ENCODE measurements at regions not wholly inside any gene's neighbourhood (a gene's known extent, or its start where the extent isn't known, plus 50 kb on each side); places are given as distances from the start of the nearest gene placed in this dataset.

DNA sequence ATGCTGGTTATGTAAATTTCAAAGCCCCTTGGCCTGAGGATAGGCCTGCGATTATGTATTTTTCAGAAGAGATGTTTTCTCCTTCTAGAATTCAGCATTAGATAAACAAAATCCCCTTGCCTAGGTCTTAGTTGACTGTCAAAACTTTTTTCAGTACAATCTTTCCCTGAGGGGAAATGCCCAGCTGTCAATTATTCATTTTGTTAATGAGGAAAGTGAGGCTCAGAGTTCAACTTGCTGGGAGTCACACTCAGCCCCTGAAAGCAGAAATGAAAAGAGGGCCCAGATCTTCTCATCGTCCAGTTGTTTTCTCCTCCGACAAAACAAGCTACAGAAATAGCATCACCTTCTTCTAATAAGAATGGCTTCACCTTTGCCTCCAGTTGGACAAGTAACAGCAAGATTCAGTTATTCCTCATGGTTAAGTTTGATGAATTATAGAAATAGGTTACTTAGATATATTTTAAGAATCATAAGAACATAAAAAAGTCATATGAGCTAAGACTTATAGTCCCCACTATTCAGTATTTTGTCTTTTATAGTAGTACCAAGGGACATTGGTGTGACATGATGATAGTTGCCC is 627.1 kb upstream of the WWC1 start:
- in situ Hi-C loops (cut with HindIII; ENCODE audit: extremely low pct_ligation_motif_present, low pct_unique_long_range_greater_than_20kb) (no loop called here), intact Hi-C loops (cut with micrococcal nuclease; ENCODE audit: unreplicated experiment) (no loop called here)
- Histone ChIP-seq H3K9me3 (ENCODE audit: low read length) (no peaks in the 10 kb centered on the region), H3K79me2 (ENCODE audit: insufficient read depth, low read length) (no peaks in the 10 kb centered on the region), H3K4me1 (ENCODE audit: insufficient read depth, low read length) (no peaks in the 10 kb centered on the region), H3K27ac (ENCODE audit: extremely low read length, insufficient read depth, low read length) (no peak overlapping the region), H3K9ac (ENCODE audit: insufficient read depth, low read depth, low read length) (no peak overlapping the region), H4K20me1 (ENCODE audit: insufficient read depth, low read length) (no peaks in the 10 kb centered on the region), H3K4me2 (ENCODE audit: low read depth, low read length) (no peak overlapping the region), H3K36me3 (replicated peaks in 1 of 2; ENCODE audit: control insufficient read depth in 1 of 2, insufficient read depth in 2 of 2, low read length in 2 of 2) (no peaks in the 10 kb centered on the region), H3K27me3 (ENCODE audit: control insufficient read depth in 1 of 2, insufficient read depth in 2 of 2, low read length in 2 of 2) (no peaks in the 10 kb centered on the region), H2AFZ (ENCODE audit: low read length) (no peak overlapping the region), H3K4me3 (replicated peaks in 1 of 3; ENCODE audit: insufficient read depth in 1 of 3, low read depth in 2 of 3, low read length in 3 of 3) (no peak overlapping the region)
- ChIA-PET POLR2A (no interaction called here), CTCF (ENCODE audit: low intra/inter-chr PET ratio, low total read pairs) (no interaction called here)
- no TSS peak for BruUV-seq (replicated peaks)
- WGBS (ENCODE audit: low lambda C conversion rate), result 4% methylated on average over 3 of the region's 3 CpGs
- DNase-seq (ENCODE audit: low spot score) (no peak), ATAC-seq (no peak), FAIRE-seq (no peak)
- TF ChIP-seq, protein P1, sequence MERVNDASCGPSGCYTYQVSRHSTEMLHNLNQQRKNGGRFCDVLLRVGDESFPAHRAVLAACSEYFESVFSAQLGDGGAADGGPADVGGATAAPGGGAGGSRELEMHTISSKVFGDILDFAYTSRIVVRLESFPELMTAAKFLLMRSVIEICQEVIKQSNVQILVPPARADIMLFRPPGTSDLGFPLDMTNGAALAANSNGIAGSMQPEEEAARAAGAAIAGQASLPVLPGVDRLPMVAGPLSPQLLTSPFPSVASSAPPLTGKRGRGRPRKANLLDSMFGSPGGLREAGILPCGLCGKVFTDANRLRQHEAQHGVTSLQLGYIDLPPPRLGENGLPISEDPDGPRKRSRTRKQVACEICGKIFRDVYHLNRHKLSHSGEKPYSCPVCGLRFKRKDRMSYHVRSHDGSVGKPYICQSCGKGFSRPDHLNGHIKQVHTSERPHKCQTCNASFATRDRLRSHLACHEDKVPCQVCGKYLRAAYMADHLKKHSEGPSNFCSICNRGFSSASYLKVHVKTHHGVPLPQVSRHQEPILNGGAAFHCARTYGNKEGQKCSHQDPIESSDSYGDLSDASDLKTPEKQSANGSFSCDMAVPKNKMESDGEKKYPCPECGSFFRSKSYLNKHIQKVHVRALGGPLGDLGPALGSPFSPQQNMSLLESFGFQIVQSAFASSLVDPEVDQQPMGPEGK (CRISPR knock-in tag; IDR thresholded peaks at IDR 0.05), result no peak
- TF ChIP-seq SOX6 (IDR thresholded peaks at IDR 0.05) (no peak), SOX6 (CRISPR knock-in tag; IDR thresholded peaks at IDR 0.05) (no peak), ZNF136 (CRISPR knock-in tag; IDR thresholded peaks at IDR 0.05; ENCODE audit: low read depth) (no peak), NBN (conservative IDR thresholded peaks at IDR 0.05) (no peak)

DNA sequence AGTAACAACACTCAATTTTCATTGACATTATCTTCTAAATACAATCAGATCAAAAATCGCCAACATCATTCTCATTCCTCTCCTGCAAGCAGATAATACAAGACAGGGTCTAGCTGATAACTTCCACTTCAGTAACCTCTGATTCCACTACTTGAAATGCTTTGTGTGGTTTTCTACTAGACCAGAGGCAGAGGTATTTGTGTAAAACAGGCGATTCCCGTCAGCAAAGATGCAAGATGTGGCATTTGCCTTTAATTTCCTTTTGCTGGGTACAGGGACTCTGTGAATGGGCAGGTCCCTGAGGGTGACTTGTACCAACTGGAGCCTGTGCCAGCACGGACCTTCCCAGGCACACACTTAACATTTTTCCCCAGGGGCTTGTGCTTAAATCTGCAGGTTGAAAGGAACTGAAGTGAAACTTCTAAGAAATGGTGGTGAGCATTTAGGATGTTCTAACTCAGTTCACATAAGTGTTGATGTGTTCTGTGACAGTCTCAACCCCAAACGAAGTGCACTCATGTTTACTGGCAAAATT is 625.5 kb upstream of the WWC1 start:
- no peaks in the 10 kb centered on the region for H3K27me3 ChIP-seq (ENCODE audit: control insufficient read depth in 1 of 2, insufficient read depth in 2 of 2, low read length in 2 of 2)
- no peaks in the 10 kb centered on the region for H3K79me2 ChIP-seq (ENCODE audit: insufficient read depth, low read length)
- in situ Hi-C loops (cut with HindIII; ENCODE audit: extremely low pct_ligation_motif_present, low pct_unique_long_range_greater_than_20kb) (no loop called here), intact Hi-C loops (cut with micrococcal nuclease; ENCODE audit: unreplicated experiment) (no loop called here)
- ATAC-seq, result no peak
- ChIA-PET CTCF (ENCODE audit: low intra/inter-chr PET ratio, low total read pairs) (no interaction called here), POLR2A (no interaction called here)
- no peak overlapping the region for H3K4me3 ChIP-seq (replicated peaks in 1 of 3; ENCODE audit: insufficient read depth in 1 of 3, low read depth in 2 of 3, low read length in 3 of 3)
- H3K9ac ChIP-seq (ENCODE audit: insufficient read depth, low read depth, low read length), result no peak overlapping the region
- H3K9me3 ChIP-seq (ENCODE audit: low read length), result no peaks in the 10 kb centered on the region
- no peak overlapping the region for H3K4me2 ChIP-seq (ENCODE audit: low read depth, low read length)
- no peaks in the 10 kb centered on the region for H4K20me1 ChIP-seq (ENCODE audit: insufficient read depth, low read length)
- no peaks in the 10 kb centered on the region for H3K4me1 ChIP-seq (ENCODE audit: insufficient read depth, low read length)
- no peak overlapping the region for H2AFZ ChIP-seq (ENCODE audit: low read length)
- H3K36me3 ChIP-seq (replicated peaks in 1 of 2; ENCODE audit: control insufficient read depth in 1 of 2, insufficient read depth in 2 of 2, low read length in 2 of 2), result no peaks in the 10 kb centered on the region
- no peak for FAIRE-seq
- BruUV-seq (replicated peaks), result no TSS peak
- WGBS (ENCODE audit: low lambda C conversion rate), result 2% methylated on average over 5 of the region's 5 CpGs
- H3K27ac ChIP-seq (ENCODE audit: extremely low read length, insufficient read depth, low read length), result no peak overlapping the region
- no peak for DNase-seq (ENCODE audit: low spot score)
- TF ChIP-seq PCBP2 (optimal IDR thresholded peaks at IDR 0.05; ENCODE audit: low read depth, low read length, poor library complexity, severe bottlenecking) (no peak), IKZF1 (IDR thresholded peaks at IDR 0.05) (no peak), ZNF644 (CRISPR knock-in tag; IDR thresholded peaks at IDR 0.05; ENCODE audit: low read depth) (no peak)
- TF ChIP-seq, protein P2, sequence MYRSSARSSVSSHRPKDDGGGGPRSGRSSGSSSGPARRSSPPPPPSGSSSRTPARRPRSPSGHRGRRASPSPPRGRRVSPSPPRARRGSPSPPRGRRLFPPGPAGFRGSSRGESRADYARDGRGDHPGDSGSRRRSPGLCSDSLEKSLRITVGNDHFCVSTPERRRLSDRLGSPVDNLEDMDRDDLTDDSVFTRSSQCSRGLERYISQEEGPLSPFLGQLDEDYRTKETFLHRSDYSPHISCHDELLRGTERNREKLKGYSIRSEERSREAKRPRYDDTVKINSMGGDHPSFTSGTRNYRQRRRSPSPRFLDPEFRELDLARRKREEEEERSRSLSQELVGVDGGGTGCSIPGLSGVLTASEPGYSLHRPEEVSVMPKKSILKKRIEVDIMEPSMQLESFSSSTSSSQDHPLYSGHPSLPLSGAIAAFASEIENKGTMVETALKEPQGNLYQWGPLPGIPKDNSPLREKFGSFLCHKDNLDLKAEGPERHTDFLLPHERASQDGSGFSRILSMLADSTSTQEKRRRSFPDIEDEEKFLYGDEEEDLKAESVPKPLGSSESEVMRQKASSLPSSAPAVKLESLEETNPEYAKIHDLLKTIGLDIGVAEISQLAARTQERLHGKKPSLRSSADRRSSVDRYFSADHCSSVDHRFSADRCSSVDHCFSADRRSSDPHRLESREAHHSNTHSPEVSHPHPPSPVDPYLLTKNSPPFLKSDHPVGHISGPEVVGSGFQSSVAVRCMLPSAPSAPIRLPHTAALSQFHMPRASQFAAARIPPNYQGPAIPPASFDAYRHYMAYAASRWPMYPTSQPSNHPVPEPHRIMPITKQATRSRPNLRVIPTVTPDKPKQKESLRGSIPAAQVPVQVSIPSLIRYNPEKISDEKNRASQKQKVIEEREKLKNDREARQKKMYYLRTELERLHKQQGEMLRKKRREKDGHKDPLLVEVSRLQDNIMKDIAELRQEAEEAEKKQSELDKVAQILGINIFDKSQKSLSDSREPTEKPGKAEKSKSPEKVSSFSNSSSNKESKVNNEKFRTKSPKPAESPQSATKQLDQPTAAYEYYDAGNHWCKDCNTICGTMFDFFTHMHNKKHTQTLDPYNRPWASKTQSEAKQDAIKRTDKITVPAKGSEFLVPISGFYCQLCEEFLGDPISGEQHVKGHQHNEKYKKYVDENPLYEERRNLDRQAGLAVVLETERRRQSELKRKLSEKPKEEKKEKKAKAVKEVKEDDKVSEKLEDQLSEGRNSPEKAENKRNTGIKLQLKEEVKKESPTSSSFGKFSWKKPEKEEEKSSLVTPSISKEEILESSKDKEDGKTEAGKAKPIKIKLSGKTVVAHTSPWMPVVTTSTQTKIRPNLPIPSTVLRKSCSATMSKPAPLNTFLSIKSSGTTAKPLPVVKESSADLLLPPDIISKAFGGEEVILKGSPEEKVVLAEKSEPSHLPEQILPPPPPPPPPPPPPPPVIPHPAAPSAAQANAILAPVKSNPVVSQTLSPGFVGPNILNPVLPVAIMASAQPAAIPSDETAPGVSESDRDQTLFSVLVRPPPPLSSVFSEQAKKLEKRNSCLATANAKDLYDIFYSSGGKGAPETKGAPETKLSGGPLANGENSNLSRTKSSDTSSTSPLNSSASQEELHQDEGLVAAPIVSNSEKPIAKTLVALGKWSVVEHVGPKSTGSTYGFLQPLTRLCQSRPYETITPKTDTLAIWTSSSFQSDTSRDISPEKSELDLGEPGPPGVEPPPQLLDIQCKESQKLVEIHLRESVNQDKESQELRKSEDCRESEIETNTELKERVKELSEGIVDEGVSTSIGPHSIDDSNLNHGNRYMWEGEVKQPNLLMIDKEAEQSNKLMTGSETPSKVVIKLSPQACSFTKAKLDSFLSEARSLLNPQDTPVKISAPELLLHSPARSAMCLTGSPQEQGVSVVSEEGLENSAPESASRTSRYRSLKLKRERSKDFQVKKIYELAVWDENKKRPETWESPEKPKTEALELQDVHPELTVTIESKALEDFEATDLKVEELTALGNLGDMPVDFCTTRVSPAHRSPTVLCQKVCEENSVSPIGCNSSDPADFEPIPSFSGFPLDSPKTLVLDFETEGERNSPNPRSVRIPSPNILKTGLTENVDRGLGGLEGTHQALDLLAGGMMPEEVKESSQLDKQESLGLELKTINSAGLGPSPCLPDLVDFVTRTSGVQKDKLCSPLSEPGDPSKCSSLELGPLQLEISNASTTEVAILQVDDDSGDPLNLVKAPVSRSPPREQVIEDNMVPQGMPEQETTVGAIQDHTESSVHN (CRISPR knock-in tag; IDR thresholded peaks at IDR 0.05), result no peak
